ENCODE measurements at regions not wholly inside any gene's neighbourhood (a gene's known extent, or its start where the extent isn't known, plus 50 kb on each side); places are given as distances from the start of the nearest gene placed in this dataset.
A peak's percentile ranks its signal among the peaks of the same experiment; 100 is the strongest.
"Not testable (repeated sequence)": the region's sequence is repeated elsewhere in the genome, so short reads cannot be mapped to it uniquely, and the experiment has no call there.

DNA sequence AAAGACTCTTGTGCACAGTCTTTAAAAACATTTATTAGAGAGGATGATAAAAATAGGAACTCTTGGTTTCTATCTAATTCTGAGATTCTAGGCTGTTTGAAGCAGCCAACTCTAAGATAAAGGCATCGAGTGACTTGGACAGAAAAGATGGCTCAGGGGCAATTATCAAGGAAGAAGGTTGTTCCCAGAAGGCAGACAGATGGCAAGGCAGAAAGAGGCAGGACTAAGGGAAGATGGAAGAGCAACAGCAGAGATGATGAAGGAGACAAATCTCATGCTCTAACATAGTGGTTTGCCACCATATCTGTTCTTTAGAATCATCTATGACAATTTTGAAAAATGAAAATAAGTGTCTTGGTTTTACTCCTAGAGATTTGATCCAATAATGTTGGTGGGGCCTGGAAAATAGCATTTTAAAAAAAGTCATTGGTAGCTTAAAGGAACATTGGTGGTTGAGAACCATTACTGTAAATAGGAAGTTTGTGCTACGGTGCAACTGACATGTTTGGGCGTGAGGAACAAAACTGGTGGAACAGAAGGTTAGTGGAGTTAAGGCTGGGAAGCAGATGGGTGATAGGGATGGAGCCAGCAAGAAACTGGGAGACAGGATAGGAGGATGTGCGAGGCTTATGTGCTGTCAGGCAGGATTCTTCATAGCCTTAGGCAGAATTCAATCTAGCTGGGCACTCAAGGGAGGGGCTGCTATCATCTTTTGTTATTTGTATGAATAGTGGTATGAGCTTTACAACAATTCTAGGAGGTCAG is 751.1 kb downstream of the DHX35 start:
- Histone ChIP-seq H3K9ac (ENCODE audit: low read length in 3 of 3) (no peak overlapping the region), H3K27me3 (ENCODE audit: control insufficient read depth, insufficient read depth, low read length) (no peaks in the 10 kb centered on the region), H3K4me1 (ENCODE audit: control insufficient read depth in 2 of 3, insufficient read depth in 2 of 3, low read depth in 1 of 3, low read length in 3 of 3) (no peaks in the 10 kb centered on the region), H3K4me3 (ENCODE audit: low read length in 3 of 3) (no peak overlapping the region), H3K9me3 (ENCODE audit: control insufficient read depth in 2 of 3, insufficient read depth in 1 of 3, low read length in 3 of 3) (no peaks in the 10 kb centered on the region), H3K27ac (ENCODE audit: low read depth in 2 of 2, low read length in 2 of 2) (no peak overlapping the region), H3K36me3 (ENCODE audit: control insufficient read depth in 2 of 3, insufficient read depth in 3 of 3, low read length in 3 of 3) (no peaks in the 10 kb centered on the region)
- TF ChIP-seq, protein P1, sequence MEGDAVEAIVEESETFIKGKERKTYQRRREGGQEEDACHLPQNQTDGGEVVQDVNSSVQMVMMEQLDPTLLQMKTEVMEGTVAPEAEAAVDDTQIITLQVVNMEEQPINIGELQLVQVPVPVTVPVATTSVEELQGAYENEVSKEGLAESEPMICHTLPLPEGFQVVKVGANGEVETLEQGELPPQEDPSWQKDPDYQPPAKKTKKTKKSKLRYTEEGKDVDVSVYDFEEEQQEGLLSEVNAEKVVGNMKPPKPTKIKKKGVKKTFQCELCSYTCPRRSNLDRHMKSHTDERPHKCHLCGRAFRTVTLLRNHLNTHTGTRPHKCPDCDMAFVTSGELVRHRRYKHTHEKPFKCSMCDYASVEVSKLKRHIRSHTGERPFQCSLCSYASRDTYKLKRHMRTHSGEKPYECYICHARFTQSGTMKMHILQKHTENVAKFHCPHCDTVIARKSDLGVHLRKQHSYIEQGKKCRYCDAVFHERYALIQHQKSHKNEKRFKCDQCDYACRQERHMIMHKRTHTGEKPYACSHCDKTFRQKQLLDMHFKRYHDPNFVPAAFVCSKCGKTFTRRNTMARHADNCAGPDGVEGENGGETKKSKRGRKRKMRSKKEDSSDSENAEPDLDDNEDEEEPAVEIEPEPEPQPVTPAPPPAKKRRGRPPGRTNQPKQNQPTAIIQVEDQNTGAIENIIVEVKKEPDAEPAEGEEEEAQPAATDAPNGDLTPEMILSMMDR (IDR thresholded peaks at IDR 0.05; ENCODE audit: borderline replicate concordance, extremely low read depth, insufficient read depth), result no peak
- intact Hi-C loops (cut with DNase I), result no loop called here
- FAIRE-seq (no peak), DNase-seq (no peak)

GRCh38 chr20:39706184-39706663 is 744.1 kb downstream of the DHX35 start:
- TF ChIP-seq, protein P1 (IDR thresholded peaks at IDR 0.05; ENCODE audit: borderline replicate concordance, extremely low read depth, insufficient read depth), result no peak
- DNase-seq (peak in 1 of 5 donors; percentile 46), FAIRE-seq (no peak)
- intact Hi-C loops (cut with DNase I), result no loop called here
- H3K4me3 ChIP-seq (ENCODE audit: low read length in 3 of 3), result no peak overlapping the region
- H3K9ac ChIP-seq (ENCODE audit: low read length in 3 of 3), result no peak overlapping the region
- H3K27me3 ChIP-seq (ENCODE audit: control insufficient read depth, insufficient read depth, low read length), result no peaks in the 10 kb centered on the region
- H3K9me3 ChIP-seq (ENCODE audit: control insufficient read depth in 2 of 3, insufficient read depth in 1 of 3, low read length in 3 of 3), result no peaks in the 10 kb centered on the region
- no peaks in the 10 kb centered on the region for H3K36me3 ChIP-seq (ENCODE audit: control insufficient read depth in 2 of 3, insufficient read depth in 3 of 3, low read length in 3 of 3)
- no peak overlapping the region for H3K27ac ChIP-seq (ENCODE audit: low read depth in 2 of 2, low read length in 2 of 2)
- H3K4me1 ChIP-seq (ENCODE audit: control insufficient read depth in 2 of 3, insufficient read depth in 2 of 3, low read depth in 1 of 3, low read length in 3 of 3), result no peaks in the 10 kb centered on the region

- Histone ChIP-seq H3K36me3 (ENCODE audit: control insufficient read depth in 2 of 3, insufficient read depth in 3 of 3, low read length in 3 of 3) (no peaks in the 10 kb centered on the region), H3K27ac (ENCODE audit: low read depth in 2 of 2, low read length in 2 of 2) (no peak overlapping the region), H3K27me3 (ENCODE audit: control insufficient read depth, insufficient read depth, low read length) (no peaks in the 10 kb centered on the region), H3K4me1 (ENCODE audit: control insufficient read depth in 2 of 3, insufficient read depth in 2 of 3, low read depth in 1 of 3, low read length in 3 of 3) (no peaks in the 10 kb centered on the region), H3K4me3 (ENCODE audit: low read length in 3 of 3) (no peak overlapping the region), H3K9me3 (ENCODE audit: control insufficient read depth in 2 of 3, insufficient read depth in 1 of 3, low read length in 3 of 3) (no peaks in the 10 kb centered on the region), H3K9ac (ENCODE audit: low read length in 3 of 3) (no peak overlapping the region)
- intact Hi-C loops (cut with DNase I), result no loop called here
- FAIRE-seq, result no peak
- TF ChIP-seq, protein P1 (IDR thresholded peaks at IDR 0.05; ENCODE audit: borderline replicate concordance, extremely low read depth, insufficient read depth), result no peak
- DNase-seq, result peak in 1 of 5 donors; percentile 52
These were observed 742.9 kb downstream of the DHX35 start for GRCh38 chr20:39705032-39705431.

- FAIRE-seq; intact Hi-C loops (cut with DNase I); H3K27me3 ChIP-seq (ENCODE audit: control insufficient read depth, insufficient read depth, low read length); H3K4me3 ChIP-seq (ENCODE audit: low read length in 3 of 3); DNase-seq; H3K9ac ChIP-seq (ENCODE audit: low read length in 3 of 3); H3K36me3 ChIP-seq (ENCODE audit: control insufficient read depth in 2 of 3, insufficient read depth in 3 of 3, low read length in 3 of 3); H3K27ac ChIP-seq (ENCODE audit: low read depth in 2 of 2, low read length in 2 of 2); H3K4me1 ChIP-seq (ENCODE audit: control insufficient read depth in 2 of 3, insufficient read depth in 2 of 3, low read depth in 1 of 3, low read length in 3 of 3); H3K9me3 ChIP-seq (ENCODE audit: control insufficient read depth in 2 of 3, insufficient read depth in 1 of 3, low read length in 3 of 3): not testable (repeated sequence)
These were observed 741.2 kb downstream of the DHX35 start for GRCh38 chr20:39703357-39703756.

All from kidney (tissue), 13 donors.